WERI-Rb-1 (cell line): ENCODE measurements at regions not wholly inside any gene's neighbourhood (a gene's known extent, or its start where the extent isn't known, plus 50 kb on each side); places are given as distances from the start of the nearest gene placed in this dataset.

Source experiments
- DNase-seq: peaks from one replicate; pipeline ENCODE4 v3.0.0-alpha.2; 2020
- H3K27ac ChIP-seq: fragments of 250-450 bp; sonication (Bioruptor Pico); 2 replicates; pipeline ENCODE4 v1.5.1; 2020; ENCODE audit warnings: mild to moderate bottlenecking, moderate library complexity
- H3K27me3 ChIP-seq: fragments of 250-450 bp; sonication (Bioruptor Pico); 2 replicates; pipeline ENCODE4 v1.5.1; 2021; ENCODE audit warnings: mild to moderate bottlenecking, low read depth, moderate library complexity; ENCODE audit not compliant: insufficient read depth, severe bottlenecking
- H3K36me3 ChIP-seq: fragments of 250-450 bp; sonication (Bioruptor Pico); 2 replicates; pipeline ENCODE4 v1.5.1; 2020; ENCODE audit warnings: mild to moderate bottlenecking, moderate library complexity
- H3K4me3 ChIP-seq: 2 replicates; pipeline ENCODE4 v1.5.1; 2011; ENCODE audit warnings: low read depth, mild to moderate bottlenecking, control low read depth, low read length
- H3K9me3 ChIP-seq: fragments of 250-450 bp; sonication (Bioruptor Pico); 2 replicates; pipeline ENCODE4 v1.5.1; 2021; ENCODE audit warnings: mild to moderate bottlenecking, moderate library complexity; ENCODE audit not compliant: severe bottlenecking
- TF ChIP-seq, protein P1 (sequence below): IDR thresholded peaks from 2 replicates; pipeline ENCODE4 v1.5.1; 2011; ENCODE audit warnings: low read depth, mild to moderate bottlenecking, control low read depth, inconsistent platforms, low read length

DNA sequence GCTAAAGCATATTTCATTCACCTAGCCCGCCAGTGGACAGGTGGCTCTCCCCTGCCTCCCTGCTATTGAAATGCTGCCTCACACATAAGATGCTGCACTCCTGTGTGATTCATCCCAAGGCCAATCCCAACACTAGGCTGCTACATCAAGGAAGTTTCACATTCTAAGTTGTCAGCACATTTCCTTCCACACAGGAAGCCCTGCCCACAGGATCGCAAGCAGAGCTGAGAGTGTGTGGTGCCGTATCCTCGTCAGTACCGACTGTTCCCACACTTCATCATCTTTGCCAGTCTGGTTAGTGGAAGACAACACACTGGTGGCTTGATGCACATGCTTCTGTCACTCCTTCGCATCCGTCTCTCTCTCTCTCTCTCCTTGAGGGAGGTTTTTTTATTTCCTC, 194.3 kb upstream of the PPP2R2D start:
- no peak overlapping the region for H3K27ac ChIP-seq
- H3K36me3 ChIP-seq: no peaks in the 10 kb centered on the region
- H3K4me3 ChIP-seq: no peak overlapping the region
- no peaks in the 10 kb centered on the region for H3K27me3 ChIP-seq
- DNase-seq: no peak
- TF ChIP-seq, protein P1, sequence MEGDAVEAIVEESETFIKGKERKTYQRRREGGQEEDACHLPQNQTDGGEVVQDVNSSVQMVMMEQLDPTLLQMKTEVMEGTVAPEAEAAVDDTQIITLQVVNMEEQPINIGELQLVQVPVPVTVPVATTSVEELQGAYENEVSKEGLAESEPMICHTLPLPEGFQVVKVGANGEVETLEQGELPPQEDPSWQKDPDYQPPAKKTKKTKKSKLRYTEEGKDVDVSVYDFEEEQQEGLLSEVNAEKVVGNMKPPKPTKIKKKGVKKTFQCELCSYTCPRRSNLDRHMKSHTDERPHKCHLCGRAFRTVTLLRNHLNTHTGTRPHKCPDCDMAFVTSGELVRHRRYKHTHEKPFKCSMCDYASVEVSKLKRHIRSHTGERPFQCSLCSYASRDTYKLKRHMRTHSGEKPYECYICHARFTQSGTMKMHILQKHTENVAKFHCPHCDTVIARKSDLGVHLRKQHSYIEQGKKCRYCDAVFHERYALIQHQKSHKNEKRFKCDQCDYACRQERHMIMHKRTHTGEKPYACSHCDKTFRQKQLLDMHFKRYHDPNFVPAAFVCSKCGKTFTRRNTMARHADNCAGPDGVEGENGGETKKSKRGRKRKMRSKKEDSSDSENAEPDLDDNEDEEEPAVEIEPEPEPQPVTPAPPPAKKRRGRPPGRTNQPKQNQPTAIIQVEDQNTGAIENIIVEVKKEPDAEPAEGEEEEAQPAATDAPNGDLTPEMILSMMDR: no peak
- peaks cover 4% of the 10 kb centered on the region for H3K9me3 ChIP-seq

DNA sequence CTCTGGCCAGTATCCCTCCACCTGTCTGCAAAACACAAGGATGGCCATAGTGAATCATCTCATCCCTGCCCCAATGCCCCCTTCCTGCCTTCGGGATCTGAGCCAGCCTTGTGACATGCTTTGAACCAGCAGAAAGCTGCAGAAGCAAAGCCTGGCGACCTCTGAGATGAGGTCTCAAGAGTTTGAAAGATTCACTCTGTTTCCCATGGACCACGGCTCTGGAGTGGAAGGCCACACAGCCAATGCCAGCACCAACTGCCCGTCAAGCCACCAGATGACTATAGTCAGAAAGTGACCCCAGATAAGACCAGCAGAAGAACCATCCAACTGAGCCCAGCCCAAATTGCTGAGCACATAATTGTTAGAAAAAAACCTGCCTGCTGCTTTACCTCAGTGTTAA, 193.9 kb upstream of the PPP2R2D start:
- peaks cover 4% of the 10 kb centered on the region for H3K9me3 ChIP-seq
- TF ChIP-seq, protein P1: no peak
- H3K27ac ChIP-seq: no peak overlapping the region
- no peak for DNase-seq
- H3K27me3 ChIP-seq: no peaks in the 10 kb centered on the region
- H3K36me3 ChIP-seq: no peaks in the 10 kb centered on the region
- no peak overlapping the region for H3K4me3 ChIP-seq

DNA sequence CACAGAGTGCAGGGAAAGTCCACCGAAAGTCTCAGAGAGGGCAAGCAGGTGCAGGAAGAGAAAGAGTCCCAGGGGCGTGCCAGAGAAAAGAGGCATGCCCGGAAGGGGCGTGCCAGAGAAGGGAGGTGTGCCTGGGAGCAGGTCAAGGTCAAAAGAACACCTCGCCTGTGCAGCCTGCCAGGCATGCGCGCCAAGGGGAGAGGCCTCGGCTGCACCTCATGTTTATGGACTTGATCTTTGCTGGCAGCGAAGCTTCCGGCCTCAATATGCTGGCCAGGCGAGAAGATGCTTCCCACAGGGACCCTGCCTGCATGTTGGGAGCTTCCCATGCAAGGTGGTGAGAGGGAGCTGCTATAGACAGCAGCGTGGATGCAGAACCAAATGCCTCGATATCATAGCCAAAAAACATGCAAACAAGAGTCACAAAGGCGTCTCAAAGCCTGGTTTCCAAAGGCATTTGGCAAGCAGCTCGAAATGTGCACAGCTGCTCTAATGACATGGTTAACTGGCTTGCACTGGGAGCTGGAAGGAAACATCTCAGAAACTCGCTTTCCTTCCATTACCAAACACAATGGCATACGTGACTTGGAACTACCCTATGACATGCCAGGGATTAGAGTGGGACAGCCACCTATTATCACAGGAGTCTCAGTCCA, 192.5 kb upstream of the PPP2R2D start:
- no peaks in the 10 kb centered on the region for H3K27me3 ChIP-seq
- H3K4me3 ChIP-seq: no peak overlapping the region
- H3K36me3 ChIP-seq: no peaks in the 10 kb centered on the region
- TF ChIP-seq, protein P1: no peak
- no peak overlapping the region for H3K27ac ChIP-seq
- peaks cover 4% of the 10 kb centered on the region for H3K9me3 ChIP-seq
- no peak for DNase-seq

DNA sequence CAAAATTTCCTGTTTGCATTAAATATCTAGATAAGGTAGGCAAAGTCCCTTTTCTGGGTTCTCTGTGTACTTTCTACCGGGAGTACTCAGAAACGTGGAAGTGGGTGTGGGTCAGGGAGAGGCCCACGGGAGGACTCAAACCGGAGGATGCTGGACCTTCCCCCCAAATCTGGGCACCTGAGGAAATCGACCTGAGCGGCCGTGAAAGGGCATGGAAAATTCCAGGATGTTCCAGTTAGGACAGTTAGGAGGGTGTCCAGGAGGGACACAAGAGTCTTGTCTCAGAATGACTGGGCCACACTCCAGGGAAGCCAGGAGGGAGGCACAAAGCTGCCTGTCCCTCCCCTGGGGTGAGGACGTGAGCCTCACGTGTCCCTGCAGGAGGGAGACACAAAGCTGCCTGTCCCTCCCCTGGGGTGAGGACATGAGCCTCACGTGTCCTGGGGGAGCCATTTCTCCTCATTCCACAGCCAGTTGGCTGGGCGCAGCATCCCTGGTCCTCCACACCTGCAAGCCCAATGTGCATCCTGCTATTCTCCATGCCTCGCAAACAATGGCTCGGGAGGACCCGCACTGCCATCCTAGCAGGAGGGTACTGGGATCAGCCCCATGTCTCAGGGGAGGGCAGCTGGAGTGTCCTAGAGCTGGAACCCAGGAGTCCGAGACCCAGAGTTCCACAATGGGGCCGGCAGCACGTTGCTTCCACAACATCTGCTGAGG, 190.5 kb upstream of the PPP2R2D start:
- Histone ChIP-seq H3K36me3 (no peaks in the 10 kb centered on the region), H3K4me3 (no peak overlapping the region), H3K9me3 (peaks cover 4% of the 10 kb centered on the region), H3K27me3 (no peaks in the 10 kb centered on the region), H3K27ac (no peak overlapping the region)
- DNase-seq: no peak
- TF ChIP-seq, protein P1: no peak

DNA sequence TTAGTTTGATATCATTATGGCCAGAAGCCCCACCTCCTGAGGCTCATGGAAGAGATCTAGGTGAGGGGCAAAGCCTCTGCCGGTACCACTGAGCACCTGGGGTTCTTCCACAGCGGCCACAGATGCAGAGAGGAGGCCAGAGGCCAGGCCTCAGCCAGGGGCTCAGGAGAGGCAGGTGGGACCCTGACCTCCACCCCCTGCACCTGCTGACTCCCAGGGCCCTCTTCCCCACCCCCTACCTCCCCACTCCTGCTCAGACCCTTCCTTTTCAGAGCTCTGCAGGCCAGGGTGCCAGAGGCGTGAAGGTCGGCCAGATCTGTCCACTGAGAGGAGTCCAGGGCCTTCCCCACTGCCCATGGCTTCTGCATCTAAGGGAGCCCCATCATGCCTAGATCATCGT, 178.7 kb upstream of the PPP2R2D start:
- H3K27ac ChIP-seq: no peak overlapping the region
- H3K9me3 ChIP-seq: no peaks in the 10 kb centered on the region
- no peak for DNase-seq
- H3K4me3 ChIP-seq: no peak overlapping the region
- H3K36me3 ChIP-seq: no peaks in the 10 kb centered on the region
- H3K27me3 ChIP-seq: no peaks in the 10 kb centered on the region
- TF ChIP-seq, protein P1: no peak
